Right lobe of liver (tissue), 4 donors: ENCODE measurements at regions not wholly inside any gene's neighbourhood (a gene's known extent, or its start where the extent isn't known, plus 50 kb on each side); places are given as distances from the start of the nearest gene placed in this dataset.

Experiments
- CTCF ChIP-seq, 4 donors: fragments of 200-600 bp in 3 of 4; fragments of 450-650 bp in 1 of 4; IDR thresholded peaks; one replicate each; pipeline versions ENCODE4 v1.5.1 to v1.8.0; 2016 to 2022; ENCODE audit warnings: antibody characterized with exemption in 4 of 4, mild to moderate bottlenecking in 2 of 4
- POLR2A ChIP-seq: fragments of 450-650 bp; IDR thresholded peaks from one replicate; pipeline ENCODE4 v1.6.1; 2017; ENCODE audit warnings: antibody characterized with exemption, mild to moderate bottlenecking
- donor health status: DM: no; HTN: no; CAD: no.
- donor health status: DM: no; HTN: no; CAD: no.
- donor health status: DM: no; HTN: yes; CAD: no.

- TF ChIP-seq CTCF (IDR thresholded peaks at IDR 0.05) (no peak), POLR2A (no peak)
Observed at GRCh38 chr6:27617700-27618689, 145.1 kb upstream of the ZNF184 start.
